Hindlimb muscle (tissue), 1 donor: ENCODE measurements at regions not wholly inside any gene's neighbourhood (a gene's known extent, or its start where the extent isn't known, plus 50 kb on each side); places are given as distances from the start of the nearest gene placed in this dataset.
"Not testable (repeated sequence)": the region's sequence is repeated elsewhere in the genome, so short reads cannot be mapped to it uniquely, and the experiment has no call there.

Experiments used
- DNase-seq: peaks from one replicate; pipeline ENCODE4 v3.0.0-alpha.2; 2013

DNA sequence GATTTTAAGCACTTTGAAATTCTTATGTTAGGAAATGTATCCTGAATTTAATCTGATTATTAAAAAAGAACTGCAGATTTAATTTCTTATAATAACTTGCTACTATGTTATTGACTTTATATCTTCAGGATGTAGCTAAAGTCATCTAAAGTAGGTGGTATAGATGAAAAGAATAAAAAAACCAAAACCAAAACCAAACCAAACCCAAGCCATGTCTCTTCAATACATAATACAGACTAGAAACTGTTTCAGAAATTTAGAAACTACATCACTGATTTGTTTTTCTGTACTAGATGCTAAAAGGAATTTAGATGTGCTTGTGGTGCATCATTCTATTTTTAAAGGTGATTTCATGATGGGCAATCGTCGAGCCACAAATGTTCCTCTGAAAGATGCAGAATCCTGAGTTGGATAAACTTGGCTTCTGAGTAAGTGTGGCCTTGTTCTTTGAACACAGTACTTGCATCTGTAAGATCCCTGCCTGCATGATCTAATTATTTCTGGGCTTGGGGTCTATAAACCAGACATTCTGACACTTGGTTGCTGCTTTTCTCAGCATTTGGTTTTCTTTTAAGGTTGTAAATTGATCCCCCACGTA is 287.1 kb upstream of the SUCLG2 start:
- DNase-seq = no peak

DNA sequence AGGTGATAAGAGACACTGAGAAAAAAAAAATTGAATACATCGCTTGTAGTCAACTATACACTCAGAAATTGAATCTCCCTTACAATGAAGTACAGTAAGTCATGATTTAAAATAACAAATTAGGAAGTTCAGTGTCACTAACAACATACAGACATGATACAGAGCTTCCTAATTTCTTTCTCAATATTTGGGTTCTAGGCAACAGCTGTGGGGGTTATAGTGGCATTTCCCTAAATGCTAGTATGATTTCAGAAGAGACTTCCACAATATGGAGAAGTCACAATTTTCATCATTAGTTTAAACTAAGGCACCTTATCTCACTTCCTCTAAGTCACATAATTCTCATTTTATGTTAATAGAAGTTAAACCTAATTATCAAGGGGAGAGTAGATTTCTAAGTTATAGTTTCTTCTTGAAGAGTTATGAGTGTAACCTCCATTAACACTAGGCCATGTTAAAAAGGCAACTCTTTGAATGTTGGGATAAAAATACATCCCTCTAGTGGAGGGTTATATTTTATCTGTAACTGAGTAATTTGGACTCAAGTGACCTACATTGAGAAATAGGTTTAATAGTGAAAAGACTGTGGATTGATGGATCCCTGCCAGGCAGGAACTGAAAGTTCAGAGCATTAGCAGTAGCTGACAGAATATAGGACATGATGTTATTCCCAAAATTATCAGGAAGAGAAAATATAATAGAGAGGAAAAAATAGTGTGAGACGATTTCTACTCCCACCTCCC is 286.0 kb upstream of the SUCLG2 start:
- no peak for DNase-seq

GRCh38 chr3:67937498-67938118 is 283.2 kb upstream of the SUCLG2 start:
- DNase-seq = no peak

GRCh38 chr3:67930394-67930793 is 276.0 kb upstream of the SUCLG2 start:
- not testable (repeated sequence) for DNase-seq

- no peak for DNase-seq
Observed at GRCh38 chr3:67923796-67924195, 269.4 kb upstream of the SUCLG2 start.

GRCh38 chr3:67920969-67921368 is 266.6 kb upstream of the SUCLG2 start:
- no peak for DNase-seq

GRCh38 chr3:67920311-67920710 is 265.9 kb upstream of the SUCLG2 start:
- no peak for DNase-seq

DNA sequence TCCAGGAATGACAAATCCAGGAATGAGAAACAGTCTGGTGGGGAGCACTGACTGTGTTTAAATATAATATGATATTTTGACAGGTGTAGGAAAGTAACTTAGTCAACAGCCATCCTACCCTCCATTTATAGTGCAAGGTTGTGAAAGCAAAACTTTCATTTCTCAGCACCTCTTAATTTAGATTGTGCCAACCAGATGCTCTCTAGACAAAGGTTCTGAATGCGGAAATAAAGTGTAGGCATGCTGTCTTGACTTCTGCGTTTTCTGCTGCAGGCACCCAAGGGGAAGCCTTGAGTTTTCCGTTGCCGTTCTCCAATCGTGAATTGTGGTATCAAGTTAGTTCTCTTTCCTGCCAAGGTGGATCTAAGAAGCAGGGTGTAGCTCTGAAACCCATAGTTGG is 261.9 kb upstream of the SUCLG2 start:
- no peak for DNase-seq

DNA sequence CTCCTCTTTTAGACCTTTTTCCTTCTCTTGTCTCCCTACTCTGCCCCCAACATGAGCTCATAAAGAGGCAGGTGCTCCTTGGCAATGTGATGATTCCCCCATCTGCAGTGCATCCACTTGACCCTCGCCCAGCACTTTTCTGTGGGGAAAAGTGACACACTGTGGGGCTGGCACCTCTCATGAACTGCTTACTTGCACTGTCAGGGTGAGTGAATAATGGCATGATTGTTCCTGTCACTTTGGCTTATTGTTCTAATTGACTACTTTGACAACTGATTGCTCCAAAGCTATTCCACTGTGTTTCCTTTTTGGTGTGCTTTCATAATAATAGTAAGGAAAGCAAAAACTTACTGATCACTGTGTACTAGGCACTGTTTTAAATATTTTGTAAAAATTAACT is 253.3 kb upstream of the SUCLG2 start:
- no peak for DNase-seq

- no peak for DNase-seq
Observed at GRCh38 chr3:67906261-67906660, 251.8 kb upstream of the SUCLG2 start.

- DNase-seq = no peak
Observed at GRCh38 chr3:67901681-67902080, 247.3 kb upstream of the SUCLG2 start.

GRCh38 chr3:67898916-67899315 is 244.5 kb upstream of the SUCLG2 start:
- DNase-seq = no peak

- DNase-seq = no peak
Observed at GRCh38 chr3:67897351-67898336, 243.2 kb upstream of the SUCLG2 start.

GRCh38 chr3:67896130-67896529 is 241.7 kb upstream of the SUCLG2 start:
- DNase-seq = no peak

GRCh38 chr3:67894510-67894909 is 240.1 kb upstream of the SUCLG2 start:
- no peak for DNase-seq

GRCh38 chr3:67884345-67884744 is 229.9 kb upstream of the SUCLG2 start:
- DNase-seq = no peak

GRCh38 chr3:67883766-67884165 is 229.4 kb upstream of the SUCLG2 start:
- DNase-seq = no peak

- no peak for DNase-seq
Observed at GRCh38 chr3:67882981-67883380, 228.6 kb upstream of the SUCLG2 start.

- DNase-seq = no peak
Observed at GRCh38 chr3:67876261-67876660, 221.8 kb upstream of the SUCLG2 start.

DNA sequence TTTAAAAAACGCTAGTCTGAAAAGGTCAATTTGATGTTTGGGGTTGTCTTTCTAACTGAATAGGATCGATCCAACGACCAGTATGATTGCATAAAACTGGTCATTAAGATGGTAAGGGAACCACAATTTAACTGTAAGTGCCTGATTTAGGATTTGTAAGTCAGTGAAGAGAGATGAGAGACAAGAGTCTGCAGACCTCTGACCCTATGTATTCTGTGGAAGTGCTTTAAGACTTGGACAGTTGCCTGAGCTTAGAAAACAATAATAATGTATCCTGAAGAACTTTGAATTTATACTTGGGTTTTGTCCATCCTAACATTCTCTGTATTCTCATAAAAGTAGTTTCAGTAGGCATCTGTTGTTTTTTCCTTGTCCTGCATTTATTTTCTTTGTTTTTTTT is 221.4 kb upstream of the SUCLG2 start:
- DNase-seq = no peak

GRCh38 chr3:67875338-67875737 is 220.9 kb upstream of the SUCLG2 start:
- no peak for DNase-seq

DNA sequence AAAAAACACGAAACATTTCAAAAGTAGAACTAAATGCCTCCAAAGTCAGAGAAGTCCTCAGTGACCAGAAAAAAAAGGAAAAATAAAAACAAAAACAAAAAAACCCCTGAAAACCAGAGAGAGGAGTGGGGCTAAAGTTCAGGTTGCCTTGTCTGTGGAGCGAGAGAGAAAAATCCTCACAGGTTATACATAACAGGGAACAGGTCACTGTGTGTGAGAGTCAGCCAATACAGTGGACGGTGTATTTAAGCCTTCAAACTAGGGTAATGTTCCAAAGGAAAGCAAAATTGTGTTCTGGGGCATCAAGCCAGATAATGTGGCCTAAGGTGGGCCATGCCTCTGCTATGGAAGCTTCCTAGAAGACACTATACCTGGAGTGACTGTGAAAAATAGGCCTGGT is 216.1 kb upstream of the SUCLG2 start:
- DNase-seq = no peak

DNA sequence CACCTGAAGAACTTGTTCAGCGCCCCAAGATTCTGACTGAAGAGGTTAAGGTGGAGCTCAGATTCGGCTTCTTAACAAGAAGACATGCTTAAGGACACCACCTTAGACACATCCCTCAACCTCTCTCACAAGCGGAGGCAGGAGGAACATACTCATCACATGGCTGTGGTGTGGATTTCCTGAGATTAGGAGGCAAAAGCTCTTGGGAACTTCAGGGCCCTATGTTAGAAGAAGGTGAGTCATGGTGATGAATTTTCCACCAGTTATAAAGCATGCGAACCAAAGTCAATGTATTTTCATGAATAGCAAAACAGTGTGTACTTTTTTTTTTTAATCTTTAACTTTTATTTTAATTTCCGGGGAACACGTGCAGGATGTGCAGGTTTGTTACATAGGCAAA is 212.2 kb upstream of the SUCLG2 start:
- no peak for DNase-seq
